NCI-H524 treated with DMSO at 0.1 percent for 48 hours (cell line): ENCODE measurements at regions not wholly inside any gene's neighbourhood (a gene's known extent, or its start where the extent isn't known, plus 50 kb on each side); places are given as distances from the start of the nearest gene placed in this dataset.

Experiments used
- DNase-seq: peaks from one replicate; lab custom pipeline; 2025; lab: John Stamatoyannopoulos, UW

GRCh38 chr5:52725808-52726207 is 61.9 kb upstream of the ITGA1 start:
- DNase-seq: no peak

- no peak for DNase-seq
Measured at GRCh38 chr5:52727020-52727419, 60.7 kb upstream of the ITGA1 start.

- no peak for DNase-seq
Measured at GRCh38 chr5:52727576-52727975, 60.1 kb upstream of the ITGA1 start.

DNA sequence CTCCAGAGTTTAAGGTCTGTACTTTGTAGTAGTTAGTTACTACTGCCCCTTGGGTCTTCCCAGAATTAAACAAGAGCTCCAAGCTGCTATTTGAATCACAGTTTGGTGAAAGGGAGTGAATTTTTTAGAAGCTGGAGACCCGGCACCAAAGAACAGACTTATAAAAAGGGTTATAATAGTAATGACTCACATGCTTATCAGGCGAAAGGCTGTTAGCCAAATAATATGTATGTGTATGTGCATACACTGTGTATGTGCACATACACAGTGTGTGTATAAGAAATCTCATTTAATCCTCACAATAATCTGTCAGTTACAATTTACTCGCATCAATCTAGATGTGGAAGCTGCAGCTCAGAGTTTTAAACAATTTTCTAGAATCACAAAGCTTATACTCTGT is 59.5 kb upstream of the ITGA1 start:
- DNase-seq: no peak

DNA sequence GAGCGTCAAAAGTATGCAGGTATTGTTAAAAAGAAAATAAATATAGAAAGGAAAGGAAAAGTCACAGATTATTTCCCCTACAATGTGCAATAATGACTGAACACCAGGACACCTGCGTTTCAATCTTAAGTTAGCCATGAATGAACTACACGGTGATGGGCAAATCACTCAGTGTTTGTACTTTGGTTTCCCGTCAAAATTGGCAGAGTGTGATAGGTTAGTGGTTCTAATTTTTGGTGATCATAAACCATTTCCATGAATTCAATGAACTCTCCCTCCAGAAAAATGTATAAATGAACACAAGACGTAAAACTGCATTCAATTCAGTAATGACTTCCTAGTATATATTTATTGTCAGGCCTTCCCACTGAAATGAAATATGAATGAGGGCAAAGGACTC is 59.0 kb upstream of the ITGA1 start:
- DNase-seq: no peak

DNA sequence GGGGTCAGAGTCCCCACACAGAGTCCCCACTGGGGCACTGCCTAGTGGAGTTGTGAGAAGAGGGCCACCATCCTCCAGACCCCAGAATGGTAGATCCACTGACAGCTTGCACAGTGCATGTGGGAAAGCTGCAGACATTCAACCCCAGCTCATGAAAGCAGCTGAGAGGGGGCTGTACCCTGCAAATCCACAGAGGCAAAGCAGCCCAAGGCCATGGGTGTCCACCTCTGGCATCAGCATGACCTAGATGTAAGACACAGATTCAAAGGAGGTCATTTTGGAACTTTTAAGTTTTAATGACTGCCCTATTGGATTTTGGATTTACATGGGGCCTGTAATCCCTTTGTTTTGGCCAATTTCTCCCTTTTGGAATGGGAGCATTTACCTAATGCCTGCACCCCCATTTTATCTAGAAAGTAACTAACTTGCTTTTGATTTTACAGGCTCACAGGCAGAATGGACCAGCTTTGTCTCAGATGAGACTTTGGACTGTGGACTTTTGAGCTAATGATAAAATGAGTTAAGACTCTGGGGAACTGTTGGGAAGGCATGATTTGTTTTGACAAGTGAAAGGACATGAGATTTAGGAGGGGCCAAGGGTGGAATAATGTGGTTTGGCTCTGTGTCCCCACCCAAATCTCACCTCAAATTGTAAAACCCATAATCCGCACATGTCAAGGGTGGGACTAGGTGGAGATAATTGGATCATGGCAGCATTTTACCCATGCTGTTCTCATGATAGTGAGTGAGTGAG is 56.3 kb upstream of the ITGA1 start:
- no peak for DNase-seq

DNA sequence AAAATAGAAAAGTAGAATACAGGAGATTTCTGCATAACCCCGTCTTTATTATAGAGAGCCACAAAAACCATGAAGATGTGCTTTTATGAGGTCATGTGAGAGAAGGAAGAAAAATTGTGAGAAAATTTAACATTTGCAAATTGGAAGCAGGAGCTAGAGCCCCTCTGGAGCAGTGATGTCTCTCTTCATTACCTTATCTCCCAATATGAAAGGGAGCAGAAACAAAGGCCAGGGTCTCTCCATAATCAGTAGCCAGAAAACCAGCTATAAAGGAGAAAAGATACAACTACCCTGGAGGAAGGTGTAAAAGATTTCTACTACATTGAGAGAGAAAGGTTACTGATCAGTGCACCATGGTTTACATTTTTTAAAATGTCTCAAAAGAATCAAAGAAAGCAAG is 53.2 kb upstream of the ITGA1 start:
- no peak for DNase-seq

- DNase-seq: no peak
Measured at GRCh38 chr5:52735139-52735538, 52.6 kb upstream of the ITGA1 start.
